ENCODE measurements at regions not wholly inside any gene's neighbourhood (a gene's known extent, or its start where the extent isn't known, plus 50 kb on each side); places are given as distances from the start of the nearest gene placed in this dataset.

GRCh38 chr13:109272595-109273325 lies 513.6 kb downstream of the IRS2 start (continued):
- TF ChIP-seq ZNF687 (IDR thresholded peaks at IDR 0.05) (no peak), BHLHE40 (IDR thresholded peaks at IDR 0.05; ENCODE audit: borderline replicate concordance in 1 of 2, low read depth in 2 of 2, low read length in 1 of 2) (no peak), HCFC1 (IDR thresholded peaks at IDR 0.05; ENCODE audit: low read length) (no peak), MTA2 (IDR thresholded peaks at IDR 0.05; ENCODE audit: low read depth) (no peak), NFXL1 (IDR thresholded peaks at IDR 0.05; ENCODE audit: borderline replicate concordance) (no peak), FOS (IDR thresholded peaks at IDR 0.05; ENCODE audit: borderline replicate concordance, extremely low read depth, insufficient read length) (no peak)

All from GM12878 (cell line).